ENCODE measurements at regions not wholly inside any gene's neighbourhood (a gene's known extent, or its start where the extent isn't known, plus 50 kb on each side); places are given as distances from the start of the nearest gene placed in this dataset.

DNA sequence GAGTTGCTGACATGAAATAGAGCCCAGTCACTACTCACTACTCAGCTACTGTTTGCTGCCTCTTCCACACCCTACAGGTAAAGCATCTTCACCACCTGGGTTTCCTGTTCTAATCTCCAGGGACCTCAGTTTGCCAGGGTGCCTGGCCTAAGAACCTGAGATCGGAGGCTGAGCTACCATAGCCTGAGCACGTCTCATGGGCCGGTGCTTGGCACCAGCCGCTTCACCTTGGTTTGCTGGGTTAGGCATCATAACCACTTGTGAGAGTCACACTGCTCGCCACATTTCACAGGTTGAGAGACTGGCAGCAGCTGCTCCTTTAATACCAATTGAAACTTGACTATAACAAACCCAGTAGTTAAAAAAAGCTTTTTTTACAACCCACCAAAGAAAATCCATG, 75.1 kb downstream of the EMX2 start:
- TF ChIP-seq, protein P1, sequence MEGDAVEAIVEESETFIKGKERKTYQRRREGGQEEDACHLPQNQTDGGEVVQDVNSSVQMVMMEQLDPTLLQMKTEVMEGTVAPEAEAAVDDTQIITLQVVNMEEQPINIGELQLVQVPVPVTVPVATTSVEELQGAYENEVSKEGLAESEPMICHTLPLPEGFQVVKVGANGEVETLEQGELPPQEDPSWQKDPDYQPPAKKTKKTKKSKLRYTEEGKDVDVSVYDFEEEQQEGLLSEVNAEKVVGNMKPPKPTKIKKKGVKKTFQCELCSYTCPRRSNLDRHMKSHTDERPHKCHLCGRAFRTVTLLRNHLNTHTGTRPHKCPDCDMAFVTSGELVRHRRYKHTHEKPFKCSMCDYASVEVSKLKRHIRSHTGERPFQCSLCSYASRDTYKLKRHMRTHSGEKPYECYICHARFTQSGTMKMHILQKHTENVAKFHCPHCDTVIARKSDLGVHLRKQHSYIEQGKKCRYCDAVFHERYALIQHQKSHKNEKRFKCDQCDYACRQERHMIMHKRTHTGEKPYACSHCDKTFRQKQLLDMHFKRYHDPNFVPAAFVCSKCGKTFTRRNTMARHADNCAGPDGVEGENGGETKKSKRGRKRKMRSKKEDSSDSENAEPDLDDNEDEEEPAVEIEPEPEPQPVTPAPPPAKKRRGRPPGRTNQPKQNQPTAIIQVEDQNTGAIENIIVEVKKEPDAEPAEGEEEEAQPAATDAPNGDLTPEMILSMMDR (IDR thresholded peaks at IDR 0.05) = no peak
- TF ChIP-seq POLR2A (IDR thresholded peaks at IDR 0.05) = no peak
- intact Hi-C loops (cut with DNase I) = no loop called here
- WGBS, 2 donors = 83 to 84% methylated on average over 1 to 5 of the region's 5 CpGs
- H3K27me3 ChIP-seq = no peaks in the 10 kb centered on the region
- DNase-seq = no peak
- H3K9me3 ChIP-seq = no peaks in the 10 kb centered on the region
- no peak overlapping the region for H3K4me3 ChIP-seq
- H3K27ac ChIP-seq = no peak overlapping the region
- H3K4me1 ChIP-seq = no peaks in the 10 kb centered on the region
- no peaks in the 10 kb centered on the region for H3K36me3 ChIP-seq (replicated peaks in 1 of 2; ENCODE audit: insufficient read depth in 1 of 2, low read depth in 2 of 2)
- ATAC-seq = no peak

DNA sequence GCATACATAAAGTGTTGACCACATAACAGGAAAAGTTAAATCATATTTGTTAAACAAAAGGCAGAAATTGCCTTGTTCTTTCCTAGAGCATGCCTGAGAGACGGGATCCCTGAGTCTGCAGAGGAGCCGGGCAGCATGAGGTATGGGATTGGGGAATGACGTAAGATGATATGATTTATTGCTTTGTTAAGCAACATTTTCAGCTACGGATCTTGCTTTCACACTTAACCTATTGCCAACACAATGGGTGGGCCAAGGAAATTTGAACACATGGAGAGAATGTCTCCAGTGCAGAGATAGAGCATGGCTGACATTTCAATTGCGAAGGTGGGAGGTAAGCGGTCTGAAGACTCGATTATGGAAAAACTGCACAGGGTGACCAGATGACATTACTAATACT, 76.7 kb downstream of the EMX2 start:
- Histone ChIP-seq H3K27me3 (no peaks in the 10 kb centered on the region), H3K4me1 (no peaks in the 10 kb centered on the region), H3K36me3 (replicated peaks in 1 of 2; ENCODE audit: insufficient read depth in 1 of 2, low read depth in 2 of 2) (no peaks in the 10 kb centered on the region), H3K4me3 (no peak overlapping the region), H3K9me3 (no peaks in the 10 kb centered on the region), H3K27ac (no peak overlapping the region)
- DNase-seq (no peak), ATAC-seq (no peak)
- intact Hi-C loops (cut with DNase I) = no loop called here
- WGBS, 2 donors = 70 to 74% methylated on average over 7 of the region's 7 CpGs
- TF ChIP-seq, protein P1 (IDR thresholded peaks at IDR 0.05) = no peak
- TF ChIP-seq POLR2A (IDR thresholded peaks at IDR 0.05) = no peak

DNA sequence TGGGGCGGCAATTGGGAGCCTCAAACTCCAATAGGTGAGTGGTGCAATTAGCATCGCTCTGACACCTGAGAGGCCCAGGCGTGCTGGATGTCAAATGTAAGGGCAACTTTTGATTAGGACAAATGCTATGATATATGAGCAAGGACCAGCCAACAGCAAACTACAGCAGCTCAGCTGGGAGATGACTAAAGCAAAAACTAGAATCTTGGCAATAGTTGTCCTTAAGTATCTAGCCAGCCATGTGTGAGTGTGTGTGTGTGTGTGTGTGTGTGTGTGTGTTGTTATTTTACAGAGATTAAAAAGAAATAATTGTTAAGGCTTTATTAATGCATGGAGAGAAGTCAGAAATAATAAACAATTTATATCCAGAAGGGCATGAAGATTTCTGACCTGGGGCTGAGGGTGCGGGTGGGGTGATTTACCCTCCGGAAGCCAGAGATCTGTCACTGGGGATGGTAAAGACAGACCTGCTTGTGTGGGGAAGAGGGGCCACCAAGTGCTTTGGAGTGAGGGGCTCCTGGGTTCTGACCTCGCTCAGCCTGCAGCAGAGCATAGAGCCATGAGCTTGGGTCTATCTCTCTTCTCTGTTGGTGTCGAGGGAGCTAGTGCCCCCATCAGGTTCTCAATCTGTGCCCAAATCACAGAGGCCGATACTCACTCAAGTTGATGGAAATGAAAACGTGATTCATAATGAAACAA, 77.3 kb downstream of the EMX2 start:
- DNase-seq = no peak
- no peak overlapping the region for H3K27ac ChIP-seq
- H3K4me1 ChIP-seq = no peaks in the 10 kb centered on the region
- TF ChIP-seq, protein P1 (IDR thresholded peaks at IDR 0.05) = no peak
- no peak for TF ChIP-seq POLR2A (IDR thresholded peaks at IDR 0.05)
- no peaks in the 10 kb centered on the region for H3K36me3 ChIP-seq (replicated peaks in 1 of 2; ENCODE audit: insufficient read depth in 1 of 2, low read depth in 2 of 2)
- intact Hi-C loops (cut with DNase I) = no loop called here
- H3K27me3 ChIP-seq = no peaks in the 10 kb centered on the region
- no peak for ATAC-seq
- 79 to 83% methylated on average over 9 of the region's 9 CpGs for WGBS, 2 donors
- H3K4me3 ChIP-seq = no peak overlapping the region
- no peaks in the 10 kb centered on the region for H3K9me3 ChIP-seq

DNA sequence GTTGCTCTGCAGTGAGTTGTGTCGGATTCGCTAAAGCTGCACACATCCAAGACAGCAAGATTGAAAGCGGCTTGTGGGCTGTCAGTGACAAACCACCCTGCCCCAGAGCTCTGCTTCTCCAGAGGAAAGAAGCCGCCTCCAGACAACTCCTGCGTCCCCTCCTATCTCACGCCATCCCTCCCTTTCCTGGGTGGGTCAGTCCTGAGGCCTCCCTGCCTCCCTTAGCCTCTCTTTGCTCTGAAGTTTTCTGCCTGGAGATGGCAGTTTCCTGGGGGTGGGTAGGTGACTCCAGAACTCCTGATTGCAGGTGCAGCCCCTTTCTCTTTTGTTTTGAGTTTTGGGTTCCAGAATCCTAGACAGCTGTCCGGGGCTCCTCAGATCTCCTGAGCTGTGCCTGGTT, 78.7 kb downstream of the EMX2 start:
- TF ChIP-seq POLR2A (IDR thresholded peaks at IDR 0.05) = no peak
- TF ChIP-seq, protein P1 (IDR thresholded peaks at IDR 0.05) = no peak
- H3K36me3 ChIP-seq (replicated peaks in 1 of 2; ENCODE audit: insufficient read depth in 1 of 2, low read depth in 2 of 2) = no peaks in the 10 kb centered on the region
- H3K9me3 ChIP-seq = no peaks in the 10 kb centered on the region
- no peaks in the 10 kb centered on the region for H3K4me1 ChIP-seq
- DNase-seq (no peak), ATAC-seq (no peak)
- no peak overlapping the region for H3K27ac ChIP-seq
- no peak overlapping the region for H3K4me3 ChIP-seq
- H3K27me3 ChIP-seq = no peaks in the 10 kb centered on the region
- WGBS, 2 donors = 65 to 67% methylated on average over 4 to 7 of the region's 7 CpGs
- intact Hi-C loops (cut with DNase I) = no loop called here

DNA sequence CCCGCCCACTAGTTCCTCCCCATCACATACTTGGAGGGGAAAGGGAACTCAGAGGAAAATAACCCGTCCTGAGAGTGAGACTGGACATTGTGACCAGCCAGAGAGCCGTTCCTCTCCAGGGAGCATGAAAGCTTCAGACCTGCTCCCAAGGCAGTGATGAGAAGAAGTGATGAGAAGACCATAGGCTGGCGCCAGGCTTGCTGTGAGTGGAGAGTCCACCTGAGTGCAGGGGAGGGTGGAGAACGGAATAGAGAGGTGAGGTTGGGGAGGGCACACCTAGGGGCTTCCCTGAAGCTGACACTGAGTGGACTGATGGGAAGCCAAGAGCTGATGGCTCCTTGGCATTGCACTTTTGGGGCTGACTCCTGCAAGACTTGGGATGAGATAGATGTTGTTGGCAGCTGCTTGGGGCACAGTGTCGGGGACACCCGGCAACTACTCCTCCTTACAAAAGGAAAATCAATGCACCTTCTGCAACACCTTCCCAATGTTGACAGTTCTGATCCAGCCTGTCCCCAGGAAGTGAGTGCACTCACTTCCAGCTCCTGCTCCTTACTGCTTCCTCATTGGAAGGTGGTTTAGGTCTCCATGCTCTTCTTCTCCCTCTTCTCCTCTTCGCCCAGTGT, 79.4 kb downstream of the EMX2 start:
- 54% methylated on average over 8 of the region's 8 CpGs for WGBS, 2 donors
- TF ChIP-seq POLR2A (IDR thresholded peaks at IDR 0.05) = no peak
- TF ChIP-seq, protein P1 (IDR thresholded peaks at IDR 0.05) = no peak
- intact Hi-C loops (cut with DNase I) = no loop called here
- Histone ChIP-seq H3K4me3 (no peak overlapping the region), H3K27ac (no peak overlapping the region), H3K36me3 (replicated peaks in 1 of 2; ENCODE audit: insufficient read depth in 1 of 2, low read depth in 2 of 2) (no peaks in the 10 kb centered on the region), H3K4me1 (no peaks in the 10 kb centered on the region), H3K9me3 (no peaks in the 10 kb centered on the region), H3K27me3 (no peaks in the 10 kb centered on the region)
- ATAC-seq = no peak
- DNase-seq = no peak
